A549 (cell line): ENCODE measurements at regions not wholly inside any gene's neighbourhood (a gene's known extent, or its start where the extent isn't known, plus 50 kb on each side); places are given as distances from the start of the nearest gene placed in this dataset.

Experiments used
- ATAC-seq, 2 experiments: fragments of 200-7000 bp in 1 of 2; fragments of >200 bp in 1 of 2; cut with Nextera tagmentation in 1 of 2; cut with Tn5 transposase in 1 of 2; 3 replicates each; pipeline versions ENCODE4 v1.8.0 to v1.9.1; 2018 to 2020; ENCODE audit warnings: mild to moderate bottlenecking in 1 of 2, moderate library complexity in 1 of 2
- CTCF ChIA-PET: fragments of 300-600 bp; sonication (Branson Sonifier 250); formaldehyde crosslinking; extraction: SDS; loops from one replicate; lab custom pipeline; 2021; ENCODE audit warnings: antibody characterized with exemption, inconsistent platforms; lab: Yijun Ruan, JAX
- POLR2A ChIA-PET: fragments of 350-600 bp; formaldehyde crosslinking; extraction: SDS; loops from one replicate; lab custom pipeline; 2021; ENCODE audit warnings: antibody characterized with exemption, inconsistent platforms; lab: Yijun Ruan, JAX
- DNase-seq, 2 experiments: peaks; one replicate each; pipeline versions ENCODE4 v3.0.0 to v3.0.0-alpha.2; 2011 to 2016; ENCODE audit warnings: low read depth in 1 of 2, low spot score in 1 of 2
- FAIRE-seq: peaks from 2 replicates; lab custom pipeline; 2011; peaks lifted over from hg19 to GRCh38; lab: Jason Lieb, UNC
- H3K27ac ChIP-seq, 2 experiments: fragments of >200 bp; sonication (Bioruptor Twin); formaldehyde crosslinking; 3 replicates each; pipeline ENCODE4 v1.5.1; 2016 to 2017
- H3K4me1 ChIP-seq: fragments of >200 bp; sonication (Bioruptor Twin); formaldehyde crosslinking; 3 replicates; pipeline ENCODE4 v1.6.1; 2016
- H3K4me2 ChIP-seq: fragments of >200 bp; sonication (Bioruptor Twin); formaldehyde crosslinking; 3 replicates; pipeline ENCODE4 v1.6.1; 2016
- H3K4me3 ChIP-seq: fragments of >200 bp; sonication (Bioruptor Twin); formaldehyde crosslinking; 3 replicates; pipeline ENCODE4 v1.5.1; 2016
- H3K9me3 ChIP-seq: fragments of >200 bp; sonication (Bioruptor Twin); formaldehyde crosslinking; 3 replicates; pipeline ENCODE4 v1.6.1; 2016
- ATOH8 ChIP-seq: fragments of 250-450 bp; sonication (Bioruptor Pico); IDR thresholded peaks from 2 replicates; pipeline ENCODE4 v1.5.0; 2020; ENCODE audit warnings: low read depth, mild to moderate bottlenecking, moderate library complexity
- BCL3 ChIP-seq: fragments of >200 bp; sonication (Bioruptor Twin); formaldehyde crosslinking; IDR thresholded peaks from 3 replicates; pipeline ENCODE4 v1.6.1; 2016
- CHD2 ChIP-seq: fragments of 150-350 bp; IDR thresholded peaks from 2 replicates; pipeline ENCODE4 v1.6.1; 2014; ENCODE audit warnings: low read length; ENCODE audit not compliant: partially characterized antibody
- GATA3 ChIP-seq: IDR thresholded peaks from 2 replicates; pipeline ENCODE4 v1.6.1; 2012; ENCODE audit warnings: borderline replicate concordance
- HES2 ChIP-seq: fragments of >200 bp; sonication (Bioruptor Twin); formaldehyde crosslinking; IDR thresholded peaks from 2 replicates; pipeline ENCODE4 v1.6.1; 2016
- JUNB ChIP-seq: fragments of >200 bp; sonication (Bioruptor Twin); formaldehyde crosslinking; IDR thresholded peaks from 2 replicates; pipeline ENCODE4 v1.6.1; 2016
- KDM5A ChIP-seq: fragments of 200-600 bp; sonication (generic); IDR thresholded peaks from 2 replicates; pipeline ENCODE4 v1.6.1; 2016; ENCODE audit warnings: antibody characterized with exemption, mild to moderate bottlenecking
- RAD21 ChIP-seq, 2 experiments: fragments of >200 bp in 1 of 2; sonication (Bioruptor Twin) in 1 of 2; formaldehyde crosslinking in 1 of 2; IDR thresholded peaks in 1 of 2; conservative IDR thresholded peaks in 1 of 2; 2 replicates in 1 of 2; 3 replicates in 1 of 2; pipeline ENCODE4 v1.6.1; 2012 to 2018; ENCODE audit warnings: inconsistent platforms in 1 of 2
- RFX5 ChIP-seq: fragments of 450-650 bp; IDR thresholded peaks from 2 replicates; pipeline ENCODE4 v1.7.1; 2014; ENCODE audit warnings: antibody characterized with exemption, mild to moderate bottlenecking, moderate library complexity
- TP53 ChIP-seq: fragments of 250-450 bp; sonication (Bioruptor Pico); IDR thresholded peaks from 2 replicates; pipeline ENCODE4 v1.5.0; 2021; ENCODE audit warnings: mild to moderate bottlenecking, moderate library complexity
- ZNF302 ChIP-seq: fragments of 250-450 bp; sonication (Bioruptor Pico); IDR thresholded peaks from 2 replicates; pipeline ENCODE4 v1.9.0; 2021; ENCODE audit warnings: inconsistent platforms, mild to moderate bottlenecking, moderate library complexity
- WGBS: methylation state at CpG from one replicate; pipeline ENCODE4 v1.1.6; 2017; ENCODE audit errors: missing lambda C conversion rate; 5-methylcytosine and 5-hydroxymethylcytosine counted together
- TF ChIP-seq, protein P1 (sequence below): fragments of 150-350 bp; IDR thresholded peaks from 2 replicates; pipeline ENCODE4 v1.6.1; 2014; ENCODE audit warnings: low read depth, mild to moderate bottlenecking, low read length
- TF ChIP-seq, protein P2 (sequence below): fragments of 200-600 bp; sonication (generic); IDR thresholded peaks from 2 replicates; pipeline ENCODE4 v1.6.1; 2016; ENCODE audit warnings: antibody characterized with exemption, mild to moderate bottlenecking, moderate library complexity

DNA sequence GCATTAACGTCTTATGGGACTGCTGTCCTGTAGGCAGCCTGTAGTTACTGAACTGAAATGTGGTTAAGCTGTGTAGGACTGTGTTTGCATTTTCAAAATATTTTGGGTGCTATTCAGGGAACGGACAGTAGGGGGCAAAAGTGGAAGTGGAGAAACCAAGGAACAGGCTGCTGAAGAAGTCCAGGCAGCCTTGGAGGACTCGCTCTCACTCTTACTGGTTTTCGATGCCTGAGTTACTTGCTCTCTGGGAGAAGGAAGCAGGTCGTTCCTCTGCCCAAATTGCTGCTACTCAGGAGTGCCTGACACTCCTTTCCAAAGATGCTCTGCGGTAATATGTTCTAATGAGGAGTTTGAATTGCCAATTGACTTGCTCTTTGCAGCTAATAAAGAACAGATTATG lies 64.5 kb upstream of the RBFOX1 start:
- ATAC-seq (peak in 1 of 2 experiments; percentile 69; a peak in 3 of 6 replicates), DNase-seq (peak; percentile 3 to 38), FAIRE-seq (no peak)
- Histone ChIP-seq H3K4me2 (no peak overlapping the region), H3K4me1 (no peaks in the 10 kb centered on the region), H3K27ac (no peak overlapping the region), H3K9me3 (no peaks in the 10 kb centered on the region), H3K4me3 (no peak overlapping the region)
- 7% methylated on average over 6 of the region's 6 CpGs for WGBS
- TF ChIP-seq ZNF302 (CRISPR knock-in tag) (no peak), RAD21 (conservative IDR thresholded peaks at IDR 0.05 in 1 of 2, IDR thresholded peaks at IDR 0.05 in 1 of 2) (peak in 1 of 2 experiments; percentile 20; a peak in 1 of 5 replicates)
- ChIA-PET POLR2A (no interaction called here), CTCF (interaction anchor here (0.6 to 1.1 kb wide), 3 partner anchors 45 to 787 kb away, joined by 3 read pairs; no protein-coding TSS in a partner anchor)

- 15% methylated on average over 11 of the region's 11 CpGs for WGBS
- ATAC-seq, result no peak
- POLR2A ChIA-PET, result no interaction called here
- H3K4me2 ChIP-seq, result no peak overlapping the region
- no peak overlapping the region for H3K27ac ChIP-seq
- TF ChIP-seq ATOH8 (CRISPR knock-in tag), result no peak
- no peak for TF ChIP-seq JUNB
- no peak for TF ChIP-seq BCL3
- no peak for TF ChIP-seq KDM5A
- TF ChIP-seq RFX5, result no peak
- TF ChIP-seq TP53 (CRISPR knock-in tag), result no peak
- TF ChIP-seq GATA3, result no peak
- no peak for TF ChIP-seq HES2
- TF ChIP-seq, protein P1, sequence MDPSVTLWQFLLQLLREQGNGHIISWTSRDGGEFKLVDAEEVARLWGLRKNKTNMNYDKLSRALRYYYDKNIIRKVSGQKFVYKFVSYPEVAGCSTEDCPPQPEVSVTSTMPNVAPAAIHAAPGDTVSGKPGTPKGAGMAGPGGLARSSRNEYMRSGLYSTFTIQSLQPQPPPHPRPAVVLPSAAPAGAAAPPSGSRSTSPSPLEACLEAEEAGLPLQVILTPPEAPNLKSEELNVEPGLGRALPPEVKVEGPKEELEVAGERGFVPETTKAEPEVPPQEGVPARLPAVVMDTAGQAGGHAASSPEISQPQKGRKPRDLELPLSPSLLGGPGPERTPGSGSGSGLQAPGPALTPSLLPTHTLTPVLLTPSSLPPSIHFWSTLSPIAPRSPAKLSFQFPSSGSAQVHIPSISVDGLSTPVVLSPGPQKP, result no peak
- CTCF ChIA-PET, result no interaction called here
- no peak for DNase-seq
- no peak for FAIRE-seq
- no peaks in the 10 kb centered on the region for H3K4me1 ChIP-seq
- no peak overlapping the region for H3K4me3 ChIP-seq
- H3K9me3 ChIP-seq, result no peaks in the 10 kb centered on the region
These were observed 75.6 kb upstream of the RBFOX1 start for GRCh38 chr16:7257016-7257415.

GRCh38 chr16:7246578-7246977 lies 86.1 kb upstream of the RBFOX1 start:
- H3K27ac ChIP-seq, result no peak overlapping the region
- no peaks in the 10 kb centered on the region for H3K9me3 ChIP-seq
- no peak for DNase-seq
- H3K4me1 ChIP-seq, result no peaks in the 10 kb centered on the region
- 4% methylated on average over 6 of the region's 6 CpGs for WGBS
- no peak for FAIRE-seq
- TF ChIP-seq, protein P2, sequence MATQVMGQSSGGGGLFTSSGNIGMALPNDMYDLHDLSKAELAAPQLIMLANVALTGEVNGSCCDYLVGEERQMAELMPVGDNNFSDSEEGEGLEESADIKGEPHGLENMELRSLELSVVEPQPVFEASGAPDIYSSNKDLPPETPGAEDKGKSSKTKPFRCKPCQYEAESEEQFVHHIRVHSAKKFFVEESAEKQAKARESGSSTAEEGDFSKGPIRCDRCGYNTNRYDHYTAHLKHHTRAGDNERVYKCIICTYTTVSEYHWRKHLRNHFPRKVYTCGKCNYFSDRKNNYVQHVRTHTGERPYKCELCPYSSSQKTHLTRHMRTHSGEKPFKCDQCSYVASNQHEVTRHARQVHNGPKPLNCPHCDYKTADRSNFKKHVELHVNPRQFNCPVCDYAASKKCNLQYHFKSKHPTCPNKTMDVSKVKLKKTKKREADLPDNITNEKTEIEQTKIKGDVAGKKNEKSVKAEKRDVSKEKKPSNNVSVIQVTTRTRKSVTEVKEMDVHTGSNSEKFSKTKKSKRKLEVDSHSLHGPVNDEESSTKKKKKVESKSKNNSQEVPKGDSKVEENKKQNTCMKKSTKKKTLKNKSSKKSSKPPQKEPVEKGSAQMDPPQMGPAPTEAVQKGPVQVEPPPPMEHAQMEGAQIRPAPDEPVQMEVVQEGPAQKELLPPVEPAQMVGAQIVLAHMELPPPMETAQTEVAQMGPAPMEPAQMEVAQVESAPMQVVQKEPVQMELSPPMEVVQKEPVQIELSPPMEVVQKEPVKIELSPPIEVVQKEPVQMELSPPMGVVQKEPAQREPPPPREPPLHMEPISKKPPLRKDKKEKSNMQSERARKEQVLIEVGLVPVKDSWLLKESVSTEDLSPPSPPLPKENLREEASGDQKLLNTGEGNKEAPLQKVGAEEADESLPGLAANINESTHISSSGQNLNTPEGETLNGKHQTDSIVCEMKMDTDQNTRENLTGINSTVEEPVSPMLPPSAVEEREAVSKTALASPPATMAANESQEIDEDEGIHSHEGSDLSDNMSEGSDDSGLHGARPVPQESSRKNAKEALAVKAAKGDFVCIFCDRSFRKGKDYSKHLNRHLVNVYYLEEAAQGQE, result peak; percentile 80
- no peak for TF ChIP-seq CHD2
- TF ChIP-seq, all 56 proteins: peak for 1
- H3K4me2 ChIP-seq, result no peak overlapping the region
- ATAC-seq, result no peak
- ChIA-PET CTCF (interaction anchor here (1.0 kb wide), 1 partner anchor 25 kb away, joined by 3 read pairs; no protein-coding TSS in a partner anchor), POLR2A (no interaction called here)
- no peak overlapping the region for H3K4me3 ChIP-seq
